Endothelial cell of umbilical vein (primary cell): ENCODE measurements at regions not wholly inside any gene's neighbourhood (a gene's known extent, or its start where the extent isn't known, plus 50 kb on each side); places are given as distances from the start of the nearest gene placed in this dataset.

Experiments used
- EZH2 ChIP-seq: IDR thresholded peaks from 2 replicates; pipeline ENCODE4 v1.6.1; 2012; ENCODE audit warnings: borderline replicate concordance, low read depth, mild to moderate bottlenecking, moderate library complexity, low read length, inconsistent platforms; ENCODE audit not compliant: severe bottlenecking
- FOS ChIP-seq: IDR thresholded peaks from 2 replicates; pipeline ENCODE4 v1.6.1; 2011; ENCODE audit warnings: mild to moderate bottlenecking, low read length, moderate library complexity, borderline replicate concordance; ENCODE audit not compliant: insufficient read depth
- GATA2 ChIP-seq: IDR thresholded peaks from 2 replicates; pipeline ENCODE4 v1.7.0; 2011; ENCODE audit warnings: low read depth, mild to moderate bottlenecking, moderate library complexity, mixed read lengths, low read length; ENCODE audit not compliant: insufficient read length, insufficient read depth
- JUN ChIP-seq: IDR thresholded peaks from 2 replicates; pipeline ENCODE4 v1.6.1; 2011; ENCODE audit warnings: borderline replicate concordance, low read depth; ENCODE audit not compliant: insufficient read length, insufficient read depth
- MYC ChIP-seq: IDR thresholded peaks from one replicate; pipeline ENCODE4 v1.6.1; 2011; ENCODE audit warnings: mild to moderate bottlenecking, low read depth, low read length
- POLR2A ChIP-seq: IDR thresholded peaks from 2 replicates; pipeline ENCODE4 v1.6.1; 2012; ENCODE audit warnings: low read depth, mild to moderate bottlenecking, control low read depth, low read length
- POLR2AphosphoS5 ChIP-seq: IDR thresholded peaks from 2 replicates; pipeline ENCODE4 v1.6.1; 2012; ENCODE audit warnings: low read depth, mild to moderate bottlenecking, control low read depth, low read length, moderate library complexity; ENCODE audit not compliant: insufficient read depth
- TF ChIP-seq, protein P1 (sequence below), 2 donors: IDR thresholded peaks; 1 replicate in 1 of 2; 2 replicates in 1 of 2; pipeline ENCODE4 v1.5.1; 2011; ENCODE audit warnings: low read length in 2 of 2, mild to moderate bottlenecking in 2 of 2, moderate library complexity in 2 of 2, control low read depth in 1 of 2, inconsistent platforms in 1 of 2, low read depth in 1 of 2; ENCODE audit not compliant: insufficient read depth in 1 of 2; ENCODE audit errors: extremely low read depth in 1 of 2
- TF ChIP-seq, protein P2 (sequence below): IDR thresholded peaks from 2 replicates; pipeline ENCODE4 v1.6.1; 2011; ENCODE audit not compliant: insufficient read depth, insufficient read length

DNA sequence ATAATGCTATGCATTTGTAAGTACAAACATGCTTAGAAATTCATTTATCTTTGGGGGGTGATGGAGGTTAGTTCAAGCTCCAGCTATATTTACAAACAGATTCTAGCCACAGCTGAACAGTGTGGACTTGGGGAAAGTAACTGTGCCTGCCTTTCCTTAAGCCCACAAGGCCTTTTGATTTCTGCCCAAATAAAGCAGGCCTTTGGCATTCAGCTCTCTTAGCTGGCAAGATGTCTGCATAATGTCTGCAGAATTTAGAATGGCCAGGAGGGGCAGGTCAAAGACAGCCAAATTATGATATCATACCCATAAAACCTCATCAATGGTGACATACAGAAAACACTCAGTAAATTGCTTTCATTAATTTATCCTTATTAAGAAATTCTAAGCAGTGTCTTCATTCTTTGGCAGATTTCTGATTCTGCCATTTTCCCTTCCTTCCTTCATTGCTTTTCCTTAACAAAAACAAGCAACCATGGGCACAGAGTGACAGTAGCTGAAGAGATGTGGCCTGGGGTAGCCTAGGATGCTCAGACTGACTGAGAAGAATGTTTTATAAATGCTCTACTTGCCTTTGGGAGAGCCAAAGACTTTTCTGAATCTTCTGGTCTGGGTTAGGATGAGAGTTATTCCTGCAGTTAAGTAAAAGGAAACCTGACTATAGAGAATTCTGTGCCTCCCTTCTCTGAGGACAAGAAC is 538.7 kb upstream of the NR3C2 start:
- TF ChIP-seq POLR2A (no peak), POLR2AphosphoS5 (no peak), EZH2 (no peak), GATA2 (no peak), JUN (no peak), FOS (no peak), MYC (no peak)
- TF ChIP-seq, protein P1, sequence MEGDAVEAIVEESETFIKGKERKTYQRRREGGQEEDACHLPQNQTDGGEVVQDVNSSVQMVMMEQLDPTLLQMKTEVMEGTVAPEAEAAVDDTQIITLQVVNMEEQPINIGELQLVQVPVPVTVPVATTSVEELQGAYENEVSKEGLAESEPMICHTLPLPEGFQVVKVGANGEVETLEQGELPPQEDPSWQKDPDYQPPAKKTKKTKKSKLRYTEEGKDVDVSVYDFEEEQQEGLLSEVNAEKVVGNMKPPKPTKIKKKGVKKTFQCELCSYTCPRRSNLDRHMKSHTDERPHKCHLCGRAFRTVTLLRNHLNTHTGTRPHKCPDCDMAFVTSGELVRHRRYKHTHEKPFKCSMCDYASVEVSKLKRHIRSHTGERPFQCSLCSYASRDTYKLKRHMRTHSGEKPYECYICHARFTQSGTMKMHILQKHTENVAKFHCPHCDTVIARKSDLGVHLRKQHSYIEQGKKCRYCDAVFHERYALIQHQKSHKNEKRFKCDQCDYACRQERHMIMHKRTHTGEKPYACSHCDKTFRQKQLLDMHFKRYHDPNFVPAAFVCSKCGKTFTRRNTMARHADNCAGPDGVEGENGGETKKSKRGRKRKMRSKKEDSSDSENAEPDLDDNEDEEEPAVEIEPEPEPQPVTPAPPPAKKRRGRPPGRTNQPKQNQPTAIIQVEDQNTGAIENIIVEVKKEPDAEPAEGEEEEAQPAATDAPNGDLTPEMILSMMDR (IDR thresholded peaks at IDR 0.05; ENCODE audit: extremely low read depth in 1 of 2, insufficient read depth in 1 of 2, low read depth in 1 of 2, low read length in 2 of 2), result no peak
- TF ChIP-seq, protein P2, sequence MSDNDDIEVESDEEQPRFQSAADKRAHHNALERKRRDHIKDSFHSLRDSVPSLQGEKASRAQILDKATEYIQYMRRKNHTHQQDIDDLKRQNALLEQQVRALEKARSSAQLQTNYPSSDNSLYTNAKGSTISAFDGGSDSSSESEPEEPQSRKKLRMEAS, result no peak
